ENCODE measurements at regions not wholly inside any gene's neighbourhood (a gene's known extent, or its start where the extent isn't known, plus 50 kb on each side); places are given as distances from the start of the nearest gene placed in this dataset.

DNA sequence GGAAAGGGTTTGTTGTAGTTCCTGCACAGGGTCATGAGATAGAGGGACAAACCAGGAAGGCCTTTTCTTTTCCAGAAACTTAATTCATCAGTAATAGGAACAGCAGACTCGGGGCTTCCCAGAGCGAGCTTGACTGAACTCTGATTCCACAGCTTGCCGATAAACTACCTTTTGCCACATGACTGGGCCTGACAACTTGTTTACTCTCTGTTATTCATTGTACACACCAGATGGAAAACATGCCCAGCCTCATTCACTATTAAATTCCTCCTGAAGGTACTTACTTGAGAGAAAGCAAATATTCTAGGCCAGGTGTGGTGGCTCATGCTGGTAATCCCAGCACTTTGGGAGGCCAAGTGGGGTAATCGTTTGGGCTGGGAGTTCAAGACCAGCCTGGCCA is 77.1 kb upstream of the FGFR2 start:
- no peak overlapping the region for H3K27ac ChIP-seq (ENCODE audit: insufficient read length, low read depth, low read length)
- H4K8ac ChIP-seq (replicated peaks; ENCODE audit: insufficient read length, low read depth, low read length), result no peak overlapping the region
- Mint-ChIP-seq H3K9me3 (peaks cover 26 to 32% of the 10 kb centered on the region in 2 experiments), H3K36me3 (ENCODE audit: insufficient read depth in 1 of 3, low read depth in 3 of 3) (peaks cover 9 to 35% (median 10%) of the 10 kb centered on the region in 3 experiments), H3K4me1 (peaks cover 4 to 7% of the 10 kb centered on the region in 2 experiments), H3K4me3 (no peak overlapping the region), H3K27ac (no peak overlapping the region), H3K27me3 (ENCODE audit: low read depth) (peaks cover 4% of the 10 kb centered on the region)
- H4K20me1 ChIP-seq (ENCODE audit: control insufficient read depth, insufficient read depth, insufficient read length), result no peaks in the 10 kb centered on the region
- H2BK20ac ChIP-seq (ENCODE audit: low read depth, low read length, poor library complexity, severe bottlenecking), result no peak overlapping the region
- no peak overlapping the region for H3K14ac ChIP-seq (ENCODE audit: insufficient read depth, low read length)
- H2BK12ac ChIP-seq (ENCODE audit: insufficient read length, low read depth, low read length), result no peak overlapping the region
- WGBS (ENCODE audit: extremely low coverage, insufficient read length, low lambda C conversion rate), result no CpG with 5 or more reads among the region's 4 CpGs
- no peak overlapping the region for H3K4ac ChIP-seq (ENCODE audit: low read depth, low read length)
- H3K9ac ChIP-seq (ENCODE audit: extremely low read depth, insufficient read length, low read length), result no peak overlapping the region
- no peak overlapping the region for H4K91ac ChIP-seq (ENCODE audit: insufficient read length, low read depth, low read length)
- no peak overlapping the region for H2BK5ac ChIP-seq (ENCODE audit: insufficient read length, low read length)
- H2BK120ac ChIP-seq (ENCODE audit: low read depth, low read length, poor library complexity, severe bottlenecking), result no peak overlapping the region
- H3K4me1 ChIP-seq (ENCODE audit: insufficient read depth, low read length), result no peaks in the 10 kb centered on the region
- H3K79me2 ChIP-seq (ENCODE audit: insufficient read depth, low read length), result no peaks in the 10 kb centered on the region
- H3K56ac ChIP-seq (ENCODE audit: insufficient read length, low read depth, low read length), result no peak overlapping the region
- no peaks in the 10 kb centered on the region for H3K27me3 ChIP-seq (ENCODE audit: insufficient read depth, low read length)
- H4K5ac ChIP-seq (ENCODE audit: insufficient read length, low read depth, low read length), result no peak overlapping the region
- H3K9me3 ChIP-seq (ENCODE audit: control insufficient read depth, low read depth, low read length), result peaks cover 10% of the 10 kb centered on the region
- H3K23me2 ChIP-seq (ENCODE audit: insufficient read length, low read depth, low read length, poor library complexity, severe bottlenecking), result no peaks in the 10 kb centered on the region
- H2AK5ac ChIP-seq (ENCODE audit: insufficient read length, low read length), result no peak overlapping the region
- H3K79me1 ChIP-seq (ENCODE audit: insufficient read depth, low read depth, low read length, poor library complexity, severe bottlenecking), result no peaks in the 10 kb centered on the region
- H2BK15ac ChIP-seq (ENCODE audit: low read depth, low read length), result no peak overlapping the region
- H3K18ac ChIP-seq (ENCODE audit: insufficient read length, low read depth, low read length), result no peak overlapping the region
- TF ChIP-seq, protein P1, sequence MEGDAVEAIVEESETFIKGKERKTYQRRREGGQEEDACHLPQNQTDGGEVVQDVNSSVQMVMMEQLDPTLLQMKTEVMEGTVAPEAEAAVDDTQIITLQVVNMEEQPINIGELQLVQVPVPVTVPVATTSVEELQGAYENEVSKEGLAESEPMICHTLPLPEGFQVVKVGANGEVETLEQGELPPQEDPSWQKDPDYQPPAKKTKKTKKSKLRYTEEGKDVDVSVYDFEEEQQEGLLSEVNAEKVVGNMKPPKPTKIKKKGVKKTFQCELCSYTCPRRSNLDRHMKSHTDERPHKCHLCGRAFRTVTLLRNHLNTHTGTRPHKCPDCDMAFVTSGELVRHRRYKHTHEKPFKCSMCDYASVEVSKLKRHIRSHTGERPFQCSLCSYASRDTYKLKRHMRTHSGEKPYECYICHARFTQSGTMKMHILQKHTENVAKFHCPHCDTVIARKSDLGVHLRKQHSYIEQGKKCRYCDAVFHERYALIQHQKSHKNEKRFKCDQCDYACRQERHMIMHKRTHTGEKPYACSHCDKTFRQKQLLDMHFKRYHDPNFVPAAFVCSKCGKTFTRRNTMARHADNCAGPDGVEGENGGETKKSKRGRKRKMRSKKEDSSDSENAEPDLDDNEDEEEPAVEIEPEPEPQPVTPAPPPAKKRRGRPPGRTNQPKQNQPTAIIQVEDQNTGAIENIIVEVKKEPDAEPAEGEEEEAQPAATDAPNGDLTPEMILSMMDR (conservative IDR thresholded peaks at IDR 0.05), result no peak
- H3T11ph ChIP-seq (ENCODE audit: low read length), result no peak overlapping the region
- H3K4me2 ChIP-seq (ENCODE audit: insufficient read depth, insufficient read length, low read length), result no peak overlapping the region
- H3K23ac ChIP-seq (ENCODE audit: insufficient read length, low read depth, low read length), result no peak overlapping the region
- no peak overlapping the region for H2AFZ ChIP-seq (ENCODE audit: low read length)
- no peak for DNase-seq
